ENCODE measurements at regions not wholly inside any gene's neighbourhood (a gene's known extent, or its start where the extent isn't known, plus 50 kb on each side); places are given as distances from the start of the nearest gene placed in this dataset.

DNA sequence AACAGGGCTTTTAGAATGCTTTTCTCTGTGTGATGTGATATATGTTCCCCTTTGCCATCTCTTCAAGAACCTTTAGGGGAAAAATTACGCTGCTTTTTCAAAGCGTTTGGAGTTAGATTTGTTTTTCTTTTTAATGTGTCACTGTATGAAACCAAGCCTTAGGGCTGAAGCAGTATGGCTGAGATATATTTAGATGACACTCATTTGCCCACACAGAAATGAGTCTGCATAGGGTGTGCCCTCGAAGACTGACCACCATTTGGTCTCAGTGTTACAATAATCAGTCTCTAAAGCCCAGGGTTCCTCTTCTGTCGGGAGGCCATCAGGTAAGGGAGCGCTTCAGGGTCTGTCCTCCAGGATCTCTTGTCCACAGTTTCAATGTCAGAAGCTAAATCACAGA is 213.0 kb upstream of the NCAM1 start:
- TF ChIP-seq, protein P1, sequence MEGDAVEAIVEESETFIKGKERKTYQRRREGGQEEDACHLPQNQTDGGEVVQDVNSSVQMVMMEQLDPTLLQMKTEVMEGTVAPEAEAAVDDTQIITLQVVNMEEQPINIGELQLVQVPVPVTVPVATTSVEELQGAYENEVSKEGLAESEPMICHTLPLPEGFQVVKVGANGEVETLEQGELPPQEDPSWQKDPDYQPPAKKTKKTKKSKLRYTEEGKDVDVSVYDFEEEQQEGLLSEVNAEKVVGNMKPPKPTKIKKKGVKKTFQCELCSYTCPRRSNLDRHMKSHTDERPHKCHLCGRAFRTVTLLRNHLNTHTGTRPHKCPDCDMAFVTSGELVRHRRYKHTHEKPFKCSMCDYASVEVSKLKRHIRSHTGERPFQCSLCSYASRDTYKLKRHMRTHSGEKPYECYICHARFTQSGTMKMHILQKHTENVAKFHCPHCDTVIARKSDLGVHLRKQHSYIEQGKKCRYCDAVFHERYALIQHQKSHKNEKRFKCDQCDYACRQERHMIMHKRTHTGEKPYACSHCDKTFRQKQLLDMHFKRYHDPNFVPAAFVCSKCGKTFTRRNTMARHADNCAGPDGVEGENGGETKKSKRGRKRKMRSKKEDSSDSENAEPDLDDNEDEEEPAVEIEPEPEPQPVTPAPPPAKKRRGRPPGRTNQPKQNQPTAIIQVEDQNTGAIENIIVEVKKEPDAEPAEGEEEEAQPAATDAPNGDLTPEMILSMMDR (IDR thresholded peaks at IDR 0.05; ENCODE audit: poor library complexity): no peak
- TF ChIP-seq EZH2 (IDR thresholded peaks at IDR 0.05; ENCODE audit: borderline replicate concordance) (no peak), EZH2phosphoT487 (IDR thresholded peaks at IDR 0.05; ENCODE audit: low read depth, severe bottlenecking, unreplicated experiment) (no peak)

All from hepatocyte (in vitro differentiated cells).